ENCODE measurements at regions not wholly inside any gene's neighbourhood (a gene's known extent, or its start where the extent isn't known, plus 50 kb on each side); places are given as distances from the start of the nearest gene placed in this dataset.

DNA sequence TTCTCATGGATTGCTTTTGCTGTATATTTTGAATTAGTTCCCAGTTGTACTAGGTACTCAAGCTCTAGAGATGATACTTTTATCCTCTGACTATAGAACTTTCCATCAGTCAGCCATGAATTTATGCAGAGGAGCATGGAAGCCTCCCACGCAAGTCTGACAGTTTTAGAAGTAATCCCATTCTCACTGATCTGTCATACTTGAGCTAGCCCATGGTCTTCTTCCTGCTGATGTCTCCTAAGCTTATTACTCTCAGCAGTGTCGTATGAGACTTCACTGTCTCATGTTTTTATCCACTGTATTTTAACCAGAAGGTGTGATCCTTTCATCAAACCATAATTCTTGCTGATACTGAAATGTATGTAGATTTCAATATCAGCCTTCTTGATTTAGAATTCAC is 715.2 kb upstream of the MARCKS start:
- TF ChIP-seq, protein P1, sequence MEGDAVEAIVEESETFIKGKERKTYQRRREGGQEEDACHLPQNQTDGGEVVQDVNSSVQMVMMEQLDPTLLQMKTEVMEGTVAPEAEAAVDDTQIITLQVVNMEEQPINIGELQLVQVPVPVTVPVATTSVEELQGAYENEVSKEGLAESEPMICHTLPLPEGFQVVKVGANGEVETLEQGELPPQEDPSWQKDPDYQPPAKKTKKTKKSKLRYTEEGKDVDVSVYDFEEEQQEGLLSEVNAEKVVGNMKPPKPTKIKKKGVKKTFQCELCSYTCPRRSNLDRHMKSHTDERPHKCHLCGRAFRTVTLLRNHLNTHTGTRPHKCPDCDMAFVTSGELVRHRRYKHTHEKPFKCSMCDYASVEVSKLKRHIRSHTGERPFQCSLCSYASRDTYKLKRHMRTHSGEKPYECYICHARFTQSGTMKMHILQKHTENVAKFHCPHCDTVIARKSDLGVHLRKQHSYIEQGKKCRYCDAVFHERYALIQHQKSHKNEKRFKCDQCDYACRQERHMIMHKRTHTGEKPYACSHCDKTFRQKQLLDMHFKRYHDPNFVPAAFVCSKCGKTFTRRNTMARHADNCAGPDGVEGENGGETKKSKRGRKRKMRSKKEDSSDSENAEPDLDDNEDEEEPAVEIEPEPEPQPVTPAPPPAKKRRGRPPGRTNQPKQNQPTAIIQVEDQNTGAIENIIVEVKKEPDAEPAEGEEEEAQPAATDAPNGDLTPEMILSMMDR (IDR thresholded peaks at IDR 0.05), result no peak
- TF ChIP-seq POLR2AphosphoS5 (IDR thresholded peaks at IDR 0.05), result no peak
